Retinal pigment epithelial cell (primary cell): ENCODE measurements at regions not wholly inside any gene's neighbourhood (a gene's known extent, or its start where the extent isn't known, plus 50 kb on each side); places are given as distances from the start of the nearest gene placed in this dataset.

Experiments used
- DNase-seq: peaks from one replicate; pipeline ENCODE4 v3.0.0-alpha.2; 2010; ENCODE audit warnings: low read depth
- H3K4me3 ChIP-seq: 2 replicates; pipeline ENCODE4 v1.5.1; 2011; ENCODE audit warnings: mild to moderate bottlenecking, low read length, control low read depth, moderate library complexity
- TF ChIP-seq, protein P1 (sequence below): conservative IDR thresholded peaks from 2 replicates; pipeline ENCODE4 v1.5.1; 2011; ENCODE audit warnings: low read depth, low read length, control low read depth, inconsistent platforms

GRCh38 chr20:61031101-61031830 is 220.8 kb upstream of the CDH4 start:
- no peak for DNase-seq
- no peak overlapping the region for H3K4me3 ChIP-seq
- TF ChIP-seq, protein P1, sequence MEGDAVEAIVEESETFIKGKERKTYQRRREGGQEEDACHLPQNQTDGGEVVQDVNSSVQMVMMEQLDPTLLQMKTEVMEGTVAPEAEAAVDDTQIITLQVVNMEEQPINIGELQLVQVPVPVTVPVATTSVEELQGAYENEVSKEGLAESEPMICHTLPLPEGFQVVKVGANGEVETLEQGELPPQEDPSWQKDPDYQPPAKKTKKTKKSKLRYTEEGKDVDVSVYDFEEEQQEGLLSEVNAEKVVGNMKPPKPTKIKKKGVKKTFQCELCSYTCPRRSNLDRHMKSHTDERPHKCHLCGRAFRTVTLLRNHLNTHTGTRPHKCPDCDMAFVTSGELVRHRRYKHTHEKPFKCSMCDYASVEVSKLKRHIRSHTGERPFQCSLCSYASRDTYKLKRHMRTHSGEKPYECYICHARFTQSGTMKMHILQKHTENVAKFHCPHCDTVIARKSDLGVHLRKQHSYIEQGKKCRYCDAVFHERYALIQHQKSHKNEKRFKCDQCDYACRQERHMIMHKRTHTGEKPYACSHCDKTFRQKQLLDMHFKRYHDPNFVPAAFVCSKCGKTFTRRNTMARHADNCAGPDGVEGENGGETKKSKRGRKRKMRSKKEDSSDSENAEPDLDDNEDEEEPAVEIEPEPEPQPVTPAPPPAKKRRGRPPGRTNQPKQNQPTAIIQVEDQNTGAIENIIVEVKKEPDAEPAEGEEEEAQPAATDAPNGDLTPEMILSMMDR: no peak

DNA sequence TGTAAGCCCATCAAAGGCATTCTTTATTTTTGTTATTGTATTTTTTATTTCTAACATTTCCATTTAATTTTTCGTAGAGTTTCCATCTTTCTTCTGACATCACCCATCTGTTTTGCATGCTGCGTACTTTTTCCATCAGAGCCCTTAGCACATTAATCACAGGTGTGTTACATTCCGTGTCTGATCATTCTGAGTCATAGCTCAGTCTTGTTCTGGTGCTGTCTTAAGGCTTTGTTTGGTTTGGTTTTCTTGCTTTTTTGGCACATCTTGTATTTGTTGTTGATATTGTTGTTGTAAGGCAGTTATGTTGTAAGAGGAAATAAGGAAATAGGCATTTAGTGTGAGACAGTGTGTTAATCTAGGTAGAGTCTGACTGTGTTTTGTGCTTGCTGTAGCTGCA is 214.6 kb upstream of the CDH4 start:
- H3K4me3 ChIP-seq: no peak overlapping the region
- TF ChIP-seq, protein P1: no peak

GRCh38 chr20:61041481-61041880 is 210.6 kb upstream of the CDH4 start:
- H3K4me3 ChIP-seq: no peak overlapping the region
- TF ChIP-seq, protein P1: no peak
- DNase-seq: no peak

More for the DNA sequence above, 214.6 kb upstream of the CDH4 start:
- DNase-seq: no peak

- TF ChIP-seq, protein P1: no peak
- no peak for DNase-seq
Observed at GRCh38 chr20:61042506-61043385, 209.3 kb upstream of the CDH4 start.

GRCh38 chr20:61043681-61044080 is 208.4 kb upstream of the CDH4 start:
- no peak for DNase-seq
- no peak overlapping the region for H3K4me3 ChIP-seq
- TF ChIP-seq, protein P1: no peak

More at GRCh38 chr20:61042506-61043385, 209.3 kb upstream of the CDH4 start:
- no peak overlapping the region for H3K4me3 ChIP-seq

DNA sequence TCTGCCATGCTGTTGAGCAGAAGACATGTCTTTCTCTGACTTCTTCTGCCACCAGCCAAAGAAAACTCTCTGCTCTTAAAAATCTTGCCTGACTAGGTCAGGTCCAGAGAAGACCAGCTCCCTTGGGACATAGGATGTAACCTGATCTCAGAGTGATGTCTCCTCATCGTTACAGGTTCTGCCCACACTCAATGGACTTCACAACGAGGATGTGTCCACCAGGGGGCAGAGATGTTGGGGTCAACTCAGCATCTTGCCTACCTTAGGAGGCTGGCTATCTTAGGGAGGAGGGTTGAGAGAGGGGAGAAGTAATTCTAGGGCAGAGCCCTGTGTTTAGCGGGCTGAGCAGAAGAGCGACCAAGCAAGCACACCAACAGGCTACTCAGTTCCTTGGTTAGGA is 207.6 kb upstream of the CDH4 start:
- TF ChIP-seq, protein P1: no peak
- H3K4me3 ChIP-seq: no peak overlapping the region
- no peak for DNase-seq
